OCI-LY3 (cell line): ENCODE measurements at regions not wholly inside any gene's neighbourhood (a gene's known extent, or its start where the extent isn't known, plus 50 kb on each side); places are given as distances from the start of the nearest gene placed in this dataset.

Experiments used
- EZH2phosphoT487 ChIP-seq: fragments of 200-600 bp; shearing (Covaris generic); IDR thresholded peaks from 2 replicates; pipeline ENCODE4 v1.6.1; 2018; ENCODE audit warnings: antibody characterized with exemption, mixed run types, low read depth
- TF ChIP-seq, protein P1 (sequence below): fragments of 200-600, 300-600 bp; sonication (generic); IDR thresholded peaks from 2 replicates; pipeline ENCODE4 v1.5.1; 2014; ENCODE audit warnings: antibody characterized with exemption, low read length, low read depth

DNA sequence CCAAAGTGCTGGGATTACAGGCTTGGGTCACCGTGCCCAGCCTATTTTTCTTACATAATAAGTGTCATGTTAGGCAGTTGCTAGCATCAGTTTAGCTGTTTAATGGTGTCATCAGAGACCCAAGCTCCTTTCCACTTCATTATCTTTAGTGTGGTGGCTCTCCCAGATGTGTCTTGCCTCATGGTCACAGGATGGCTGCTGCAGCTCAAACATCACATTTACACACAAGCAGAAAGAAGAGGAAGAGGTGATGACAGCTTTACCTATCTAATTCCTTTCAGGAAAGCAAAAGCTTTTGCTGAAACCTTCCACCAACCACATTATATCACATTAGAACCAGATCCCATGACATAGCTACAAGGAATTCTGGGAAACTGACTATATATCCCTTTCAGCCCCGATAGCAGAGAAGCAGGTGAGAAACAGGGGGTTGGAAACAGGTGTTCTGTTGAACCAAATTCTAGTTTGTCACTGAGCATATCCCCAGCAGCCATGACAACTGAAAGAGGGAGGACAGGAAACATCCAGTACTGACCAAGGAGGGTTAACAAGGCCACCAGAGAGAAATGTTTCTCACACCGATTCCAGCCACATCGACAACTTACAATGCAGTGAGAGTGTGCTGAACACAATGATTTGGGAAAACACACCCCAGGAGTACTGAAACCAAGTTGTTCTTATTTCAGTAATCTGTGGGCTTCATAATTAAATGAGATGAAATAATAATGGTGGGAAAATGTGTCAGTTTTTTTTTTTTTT lies 617.0 kb downstream of the UQCRFS1 start:
- TF ChIP-seq, protein P1, sequence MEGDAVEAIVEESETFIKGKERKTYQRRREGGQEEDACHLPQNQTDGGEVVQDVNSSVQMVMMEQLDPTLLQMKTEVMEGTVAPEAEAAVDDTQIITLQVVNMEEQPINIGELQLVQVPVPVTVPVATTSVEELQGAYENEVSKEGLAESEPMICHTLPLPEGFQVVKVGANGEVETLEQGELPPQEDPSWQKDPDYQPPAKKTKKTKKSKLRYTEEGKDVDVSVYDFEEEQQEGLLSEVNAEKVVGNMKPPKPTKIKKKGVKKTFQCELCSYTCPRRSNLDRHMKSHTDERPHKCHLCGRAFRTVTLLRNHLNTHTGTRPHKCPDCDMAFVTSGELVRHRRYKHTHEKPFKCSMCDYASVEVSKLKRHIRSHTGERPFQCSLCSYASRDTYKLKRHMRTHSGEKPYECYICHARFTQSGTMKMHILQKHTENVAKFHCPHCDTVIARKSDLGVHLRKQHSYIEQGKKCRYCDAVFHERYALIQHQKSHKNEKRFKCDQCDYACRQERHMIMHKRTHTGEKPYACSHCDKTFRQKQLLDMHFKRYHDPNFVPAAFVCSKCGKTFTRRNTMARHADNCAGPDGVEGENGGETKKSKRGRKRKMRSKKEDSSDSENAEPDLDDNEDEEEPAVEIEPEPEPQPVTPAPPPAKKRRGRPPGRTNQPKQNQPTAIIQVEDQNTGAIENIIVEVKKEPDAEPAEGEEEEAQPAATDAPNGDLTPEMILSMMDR: no peak
- TF ChIP-seq EZH2phosphoT487: no peak
